Stimulated activated memory B cell treated with anti-CD40 and anti-IgM and Interleukin-4, amounts not matched to agents 10 μg/mL and 1 μg/mL and 100 μg/mL, for 72 hours (primary cell): ENCODE measurements at regions not wholly inside any gene's neighbourhood (a gene's known extent, or its start where the extent isn't known, plus 50 kb on each side); places are given as distances from the start of the nearest gene placed in this dataset.
"Not testable (repeated sequence)": the region's sequence is repeated elsewhere in the genome, so short reads cannot be mapped to it uniquely, and the experiment has no call there.

Experiments
- ATAC-seq: fragments of 150-1000 bp; cut with Tn5 transposase; 2 replicates; pipeline ENCODE4 v1.10.0; 2021
- H3K27ac Mint-ChIP-seq: one replicate; pipeline ENCODE4 v1.8.0; 2022; ENCODE audit warnings: mild to moderate bottlenecking, mixed read lengths
- H3K27me3 Mint-ChIP-seq: one replicate; pipeline ENCODE4 v1.8.0; 2022; ENCODE audit warnings: mixed read lengths
- H3K36me3 Mint-ChIP-seq: one replicate; pipeline ENCODE4 v1.8.0; 2022; ENCODE audit warnings: mixed read lengths
- H3K4me1 Mint-ChIP-seq: one replicate; pipeline ENCODE4 v1.8.0; 2022; ENCODE audit warnings: mixed read lengths
- H3K4me3 Mint-ChIP-seq: one replicate; pipeline ENCODE4 v1.8.0; 2022; ENCODE audit warnings: mild to moderate bottlenecking, moderate library complexity, mixed read lengths
- H3K9me3 Mint-ChIP-seq: one replicate; pipeline ENCODE4 v1.8.0; 2022; ENCODE audit warnings: mixed read lengths

DNA sequence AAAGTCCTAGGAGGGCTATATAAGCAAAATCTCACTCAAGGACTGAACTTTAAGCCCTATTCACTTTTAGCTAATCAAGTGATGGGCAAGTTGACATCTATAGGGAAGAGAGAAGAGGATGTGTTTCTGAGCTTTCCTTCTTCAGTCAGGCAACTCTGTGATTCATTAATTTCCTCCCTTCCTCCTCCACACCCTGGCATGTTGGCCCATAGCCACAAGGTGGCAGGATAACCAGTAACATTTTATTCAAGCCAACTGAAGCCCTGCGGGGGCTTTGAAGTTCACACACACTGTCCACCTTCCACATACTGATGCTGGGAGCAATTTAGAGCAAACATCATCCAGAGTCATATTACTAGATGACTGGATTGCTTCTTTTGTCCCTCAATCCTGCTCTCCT is 111.9 kb upstream of the POTEB2 start:
- ATAC-seq: peak; percentile 60
- H3K36me3 Mint-ChIP-seq, H3K27ac Mint-ChIP-seq, H3K4me1 Mint-ChIP-seq, H3K9me3 Mint-ChIP-seq, H3K27me3 Mint-ChIP-seq, H3K4me3 Mint-ChIP-seq: not testable (repeated sequence)

GRCh38 chr15:20972762-20973161 is 106.6 kb upstream of the POTEB2 start:
- not testable (repeated sequence) for H3K9me3 Mint-ChIP-seq, H3K4me1 Mint-ChIP-seq, H3K4me3 Mint-ChIP-seq, H3K27ac Mint-ChIP-seq, ATAC-seq, H3K36me3 Mint-ChIP-seq, H3K27me3 Mint-ChIP-seq

DNA sequence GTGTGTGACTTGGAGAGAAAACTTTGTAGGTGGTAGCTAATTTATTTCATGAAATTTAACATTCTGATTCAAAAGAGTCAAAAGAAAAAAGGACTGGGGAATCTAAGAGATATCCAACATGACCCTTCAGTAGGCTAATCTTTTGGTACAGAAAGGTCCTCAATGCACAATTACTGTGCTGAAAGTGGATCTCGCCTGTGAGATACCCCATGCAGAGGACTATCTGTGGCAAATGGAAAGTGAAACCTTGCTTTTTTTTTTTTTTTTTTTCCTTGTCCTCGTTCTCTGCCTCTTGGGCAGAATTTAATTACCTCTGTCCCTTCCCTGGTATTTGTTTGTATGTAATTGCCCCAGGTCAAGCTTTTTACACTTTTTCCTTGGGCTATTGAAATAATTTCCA is 93.2 kb upstream of the POTEB2 start:
- H3K27ac Mint-ChIP-seq, H3K4me1 Mint-ChIP-seq, ATAC-seq, H3K36me3 Mint-ChIP-seq, H3K27me3 Mint-ChIP-seq, H3K4me3 Mint-ChIP-seq, H3K9me3 Mint-ChIP-seq: not testable (repeated sequence)

DNA sequence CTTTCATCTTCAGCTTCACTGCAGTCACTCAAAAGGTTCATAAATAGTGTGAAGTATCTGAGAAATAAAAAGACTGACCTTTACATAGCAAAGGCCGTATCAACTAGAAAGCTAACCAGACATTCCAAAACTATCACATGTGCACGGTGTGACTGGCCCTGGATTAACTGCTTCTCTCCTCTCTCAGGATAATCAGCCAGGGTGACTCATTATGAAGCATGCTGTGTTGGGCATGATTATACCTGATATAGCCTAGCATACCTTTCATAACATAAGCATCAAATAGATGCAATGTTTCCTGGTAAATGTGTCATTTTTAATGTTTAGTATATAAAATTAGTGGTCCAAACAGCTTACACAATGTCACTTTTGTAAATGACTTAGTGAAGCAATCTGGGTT is 63.2 kb upstream of the POTEB2 start:
- not testable (repeated sequence) for H3K27ac Mint-ChIP-seq, H3K4me1 Mint-ChIP-seq, H3K36me3 Mint-ChIP-seq, H3K9me3 Mint-ChIP-seq, ATAC-seq, H3K4me3 Mint-ChIP-seq, H3K27me3 Mint-ChIP-seq
